Left ventricle myocardium inferior (tissue), 1 donor: ENCODE measurements at regions not wholly inside any gene's neighbourhood (a gene's known extent, or its start where the extent isn't known, plus 50 kb on each side); places are given as distances from the start of the nearest gene placed in this dataset.
"Not testable (repeated sequence)": the region's sequence is repeated elsewhere in the genome, so short reads cannot be mapped to it uniquely, and the experiment has no call there.

Experiments
- DNase-seq: peaks from one replicate; pipeline ENCODE4 v3.0.0-alpha.2; 2020
- H3K27ac ChIP-seq: fragments of 200-600 bp; replicated peaks from 2 replicates; pipeline ENCODE4 v1.8.0; 2021
- H3K27me3 ChIP-seq: fragments of 200-600 bp; 2 replicates; pipeline ENCODE4 v1.8.0; 2021; ENCODE audit warnings: low read depth
- H3K36me3 ChIP-seq: fragments of 200-600 bp; 2 replicates; pipeline ENCODE4 v1.8.0; 2021
- H3K4me1 ChIP-seq: fragments of 200-600 bp; 2 replicates; pipeline ENCODE4 v1.8.0; 2021
- H3K4me3 ChIP-seq: fragments of 200-600 bp; 2 replicates; pipeline ENCODE4 v1.8.0; 2021; ENCODE audit warnings: mild to moderate bottlenecking, moderate library complexity
- H3K9me3 ChIP-seq: fragments of 200-600 bp; replicated peaks from 2 replicates; pipeline ENCODE4 v1.8.0; 2021
- CTCF ChIP-seq: fragments of 200-600 bp; IDR thresholded peaks from 2 replicates; pipeline ENCODE4 v1.8.0; 2021; ENCODE audit warnings: antibody characterized with exemption, mild to moderate bottlenecking, borderline replicate concordance
- intact Hi-C: fragments of 100-400 bp; cut with micrococcal nuclease; formaldehyde crosslinking; loops from one replicate; pipeline ENCODE4 v1.11.0; 2022
- donor health status: DM: no; HTN: yes; CAD: no; lungs with severe emphysema.

- DNase-seq, result no peak
- intact Hi-C loops, result no loop called here
- Histone ChIP-seq H3K4me3 (no peak overlapping the region), H3K27me3 (no peaks in the 10 kb centered on the region), H3K36me3 (no peaks in the 10 kb centered on the region), H3K4me1 (no peaks in the 10 kb centered on the region), H3K27ac (no peak overlapping the region), H3K9me3 (peaks cover 26% of the 10 kb centered on the region)
- TF ChIP-seq CTCF, result no peak
Observed at GRCh38 chr5:130643321-130643720, 521.7 kb downstream of the HINT1 start.

GRCh38 chr5:130642461-130642860 lies 522.6 kb downstream of the HINT1 start:
- intact Hi-C loops, result no loop called here
- no peaks in the 10 kb centered on the region for H3K36me3 ChIP-seq
- peaks cover 32% of the 10 kb centered on the region for H3K9me3 ChIP-seq
- H3K4me1 ChIP-seq, result no peaks in the 10 kb centered on the region
- no peak overlapping the region for H3K4me3 ChIP-seq
- H3K27ac ChIP-seq, result no peak overlapping the region
- no peaks in the 10 kb centered on the region for H3K27me3 ChIP-seq
- no peak for DNase-seq
- no peak for TF ChIP-seq CTCF

- no peaks in the 10 kb centered on the region for H3K4me1 ChIP-seq
- H3K27me3 ChIP-seq, result no peaks in the 10 kb centered on the region
- intact Hi-C loops, result no loop called here
- H3K27ac ChIP-seq, result no peak overlapping the region
- no peaks in the 10 kb centered on the region for H3K36me3 ChIP-seq
- no peak overlapping the region for H3K4me3 ChIP-seq
- peaks cover 52% of the 10 kb centered on the region for H3K9me3 ChIP-seq
- TF ChIP-seq CTCF, result no peak
- no peak for DNase-seq
Observed at GRCh38 chr5:130627145-130627544, 537.9 kb downstream of the HINT1 start.

- TF ChIP-seq CTCF, result no peak
- H3K27me3 ChIP-seq, result no peaks in the 10 kb centered on the region
- intact Hi-C loops, result no loop called here
- H3K4me3 ChIP-seq, result no peak overlapping the region
- H3K9me3 ChIP-seq, result peaks cover 45% of the 10 kb centered on the region
- no peak for DNase-seq
- no peak overlapping the region for H3K27ac ChIP-seq
- H3K4me1 ChIP-seq, result no peaks in the 10 kb centered on the region
- H3K36me3 ChIP-seq, result no peaks in the 10 kb centered on the region
Observed at GRCh38 chr5:130624805-130625204, 540.3 kb downstream of the HINT1 start.

- intact Hi-C loops, result no loop called here
- Histone ChIP-seq H3K4me3 (no peak overlapping the region), H3K36me3 (no peaks in the 10 kb centered on the region), H3K9me3 (peaks cover 14% of the 10 kb centered on the region), H3K27me3 (no peaks in the 10 kb centered on the region), H3K4me1 (no peaks in the 10 kb centered on the region), H3K27ac (no peak overlapping the region)
- no peak for DNase-seq
- no peak for TF ChIP-seq CTCF
Observed at GRCh38 chr5:130616161-130616560, 548.9 kb downstream of the HINT1 start.

- Histone ChIP-seq H3K4me1 (no peaks in the 10 kb centered on the region), H3K27me3 (no peaks in the 10 kb centered on the region), H3K9me3 (peaks cover 24% of the 10 kb centered on the region), H3K27ac (no peak overlapping the region), H3K36me3 (no peaks in the 10 kb centered on the region), H3K4me3 (no peak overlapping the region)
- TF ChIP-seq CTCF, result no peak
- intact Hi-C loops, result no loop called here
- DNase-seq, result no peak
Observed at GRCh38 chr5:130605234-130605633, 559.8 kb downstream of the HINT1 start.

- H3K27ac ChIP-seq, DNase-seq, H3K27me3 ChIP-seq, intact Hi-C loops, H3K36me3 ChIP-seq, H3K4me3 ChIP-seq, H3K4me1 ChIP-seq: not testable (repeated sequence)
- peaks cover 45% of the 10 kb centered on the region for H3K9me3 ChIP-seq
Observed at GRCh38 chr5:130596647-130597046, 568.4 kb downstream of the HINT1 start.
